ENCODE measurements at regions not wholly inside any gene's neighbourhood (a gene's known extent, or its start where the extent isn't known, plus 50 kb on each side); places are given as distances from the start of the nearest gene placed in this dataset.

GRCh38 chr4:136471051-136471450 is 1061.2 kb downstream of the PCDH18 start:
- TF ChIP-seq POLR2A (IDR thresholded peaks at IDR 0.05; ENCODE audit: low read depth, low read length) (no peak), TAF1 (IDR thresholded peaks at IDR 0.05; ENCODE audit: borderline replicate concordance, low read depth, low read length) (no peak), RAD21 (IDR thresholded peaks at IDR 0.05; ENCODE audit: insufficient read depth, low read depth, low read length) (no peak), CTCF (IDR thresholded peaks at IDR 0.05 in 2 of 3, conservative IDR thresholded peaks at IDR 0.05 in 1 of 3; ENCODE audit: control insufficient read depth in 2 of 3, extremely low read depth in 1 of 3, insufficient read depth in 1 of 3, low read depth in 3 of 3, low read length in 3 of 3) (no peak), BHLHE40 (IDR thresholded peaks at IDR 0.05; ENCODE audit: borderline replicate concordance in 1 of 2, low read depth in 2 of 2, low read length in 1 of 2) (no peak), ETV6 (conservative IDR thresholded peaks at IDR 0.05 in 1 of 2, IDR thresholded peaks at IDR 0.05 in 1 of 2; ENCODE audit: borderline replicate concordance in 1 of 2, low read depth in 1 of 2) (no peak), CBX5 (IDR thresholded peaks at IDR 0.05; ENCODE audit: low read depth) (no peak), EZH2 (IDR thresholded peaks at IDR 0.05; ENCODE audit: borderline replicate concordance, control insufficient read depth, low read depth, low read length) (no peak)
